Spleen (tissue), 11 donors: ENCODE measurements at regions not wholly inside any gene's neighbourhood (a gene's known extent, or its start where the extent isn't known, plus 50 kb on each side); places are given as distances from the start of the nearest gene placed in this dataset.

Source experiments
- DNase-seq: peaks from one replicate; pipeline ENCODE4 v3.0.0-alpha.2; 2020
- H3K27ac ChIP-seq, 8 donors: fragments of 200-600 bp; sonication (generic) in 7 of 8; 1 replicate in 4 of 8; 2 replicates in 4 of 8; pipeline versions ENCODE4 v1.5.0 to v1.8.0; 2016 to 2021; ENCODE audit warnings: inconsistent platforms in 4 of 8, mild to moderate bottlenecking in 4 of 8, moderate library complexity in 1 of 8
- H3K27me3 ChIP-seq, 7 donors: fragments of 200-600 bp; sonication (generic) in 6 of 7; replicated peaks in 1 of 7; 1 replicate in 4 of 7; 2 replicates in 3 of 7; pipeline versions ENCODE4 v1.5.0 to v1.8.0; 2016 to 2021; ENCODE audit warnings: inconsistent platforms in 3 of 7, mild to moderate bottlenecking in 1 of 7
- H3K36me3 ChIP-seq, 6 donors: fragments of 200-600 bp; sonication (generic) in 5 of 6; 1 replicate in 4 of 6; 2 replicates in 2 of 6; pipeline versions ENCODE4 v1.5.0 to v1.8.0; 2016 to 2021; ENCODE audit warnings: inconsistent platforms in 2 of 6
- H3K4me1 ChIP-seq, 6 donors: fragments of 200-600 bp; sonication (generic) in 5 of 6; 1 replicate in 3 of 6; 2 replicates in 3 of 6; pipeline versions ENCODE4 v1.5.0 to v1.8.0; 2016 to 2021; ENCODE audit warnings: inconsistent platforms in 3 of 6
- H3K4me3 ChIP-seq, 8 donors: fragments of 200-600 bp; sonication (generic) in 7 of 8; 1 replicate in 4 of 8; 2 replicates in 4 of 8; pipeline versions ENCODE4 v1.5.0 to v1.8.0; 2016 to 2021; ENCODE audit warnings: inconsistent platforms in 4 of 8, mild to moderate bottlenecking in 4 of 8, moderate library complexity in 2 of 8
- H3K9me3 ChIP-seq, 8 donors: fragments of 200-600 bp; sonication (generic) in 7 of 8; 1 replicate in 4 of 8; 2 replicates in 4 of 8; pipeline versions ENCODE4 v1.5.0 to v1.8.0; 2016 to 2021; ENCODE audit warnings: inconsistent platforms in 4 of 8
- POLR2A ChIP-seq, 3 donors: fragments of 450-650 bp; IDR thresholded peaks; one replicate each; pipeline ENCODE4 v1.5.1; 2017; ENCODE audit warnings: antibody characterized with exemption in 3 of 3, mild to moderate bottlenecking in 1 of 3
- POLR2AphosphoS5 ChIP-seq, 3 donors: sonication (generic); formaldehyde crosslinking; IDR thresholded peaks; one replicate each; pipeline ENCODE4 v1.5.1; 2017; ENCODE audit warnings: antibody characterized with exemption in 3 of 3
- WGBS, 5 donors: extraction: QIAGEN DNeasy Blood & Tissue Kit in 3 of 5; methylation state at CpG; one replicate each; pipeline versions ENCODE4 v1.1.5 to v1.1.7; 2013 to 2018; 5-methylcytosine and 5-hydroxymethylcytosine counted together
- intact Hi-C: fragments of 100-400 bp; cut with DNase I; formaldehyde crosslinking; loops from one replicate; pipeline ENCODE4 v1.15.0; 2023; ENCODE audit warnings: low total_unique reads
- TF ChIP-seq, protein P1 (sequence below), 11 experiments: fragments of 200-600 bp in 7 of 11; fragments of 450-650 bp in 4 of 11; sonication (generic) in 4 of 11; IDR thresholded peaks in 8 of 11; conservative IDR thresholded peaks in 3 of 11; 1 replicate in 7 of 11; 2 replicates in 4 of 11; pipeline versions ENCODE4 v1.4.0 to v1.8.0; 2016 to 2021; ENCODE audit warnings: antibody characterized with exemption in 11 of 11, inconsistent platforms in 4 of 11, mild to moderate bottlenecking in 1 of 11
- donor health status: healthy with polysubstance abuse.
- donor health status: DM: no; HTN: no; CAD: no; lungs with moderate emphysema.
- donor health status: DM: no; HTN: no; CAD: no.
- donor health status: Bipolar disorder and iron deficiency.
- donor health status: healthy.
- donor health status: DM: no; HTN: no; CAD: no.
- donor health status: DM: yes; HTN: yes; CAD: no.

- Histone ChIP-seq H3K4me1 (no peaks in the 10 kb centered on the region), H3K4me3 (no peak overlapping the region), H3K36me3 (no peaks in the 10 kb centered on the region), H3K9me3 (peaks cover 0 to 5% (median 0%) of the 10 kb centered on the region in 8 donors), H3K27me3 (peaks cover 0 to 4% (median 0%) of the 10 kb centered on the region in 7 donors), H3K27ac (no peak overlapping the region)
- intact Hi-C loops, result no loop called here
- TF ChIP-seq, protein P1, sequence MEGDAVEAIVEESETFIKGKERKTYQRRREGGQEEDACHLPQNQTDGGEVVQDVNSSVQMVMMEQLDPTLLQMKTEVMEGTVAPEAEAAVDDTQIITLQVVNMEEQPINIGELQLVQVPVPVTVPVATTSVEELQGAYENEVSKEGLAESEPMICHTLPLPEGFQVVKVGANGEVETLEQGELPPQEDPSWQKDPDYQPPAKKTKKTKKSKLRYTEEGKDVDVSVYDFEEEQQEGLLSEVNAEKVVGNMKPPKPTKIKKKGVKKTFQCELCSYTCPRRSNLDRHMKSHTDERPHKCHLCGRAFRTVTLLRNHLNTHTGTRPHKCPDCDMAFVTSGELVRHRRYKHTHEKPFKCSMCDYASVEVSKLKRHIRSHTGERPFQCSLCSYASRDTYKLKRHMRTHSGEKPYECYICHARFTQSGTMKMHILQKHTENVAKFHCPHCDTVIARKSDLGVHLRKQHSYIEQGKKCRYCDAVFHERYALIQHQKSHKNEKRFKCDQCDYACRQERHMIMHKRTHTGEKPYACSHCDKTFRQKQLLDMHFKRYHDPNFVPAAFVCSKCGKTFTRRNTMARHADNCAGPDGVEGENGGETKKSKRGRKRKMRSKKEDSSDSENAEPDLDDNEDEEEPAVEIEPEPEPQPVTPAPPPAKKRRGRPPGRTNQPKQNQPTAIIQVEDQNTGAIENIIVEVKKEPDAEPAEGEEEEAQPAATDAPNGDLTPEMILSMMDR (IDR thresholded peaks at IDR 0.05 in 8 of 11, conservative IDR thresholded peaks at IDR 0.05 in 3 of 11), result no peak
- TF ChIP-seq POLR2AphosphoS5 (IDR thresholded peaks at IDR 0.05) (no peak), POLR2A (IDR thresholded peaks at IDR 0.05) (no peak)
- no peak for DNase-seq
- 78 to 97% (median 82%) methylated on average over 5 of the region's 5 CpGs for WGBS, 5 donors
These were observed 54.8 kb upstream of the FBXL17 start for GRCh38 chr5:108436696-108437095.

- no peaks in the 10 kb centered on the region for H3K36me3 ChIP-seq
- TF ChIP-seq, protein P1 (IDR thresholded peaks at IDR 0.05 in 8 of 11, conservative IDR thresholded peaks at IDR 0.05 in 3 of 11), result no peak
- TF ChIP-seq POLR2A (IDR thresholded peaks at IDR 0.05) (no peak), POLR2AphosphoS5 (IDR thresholded peaks at IDR 0.05) (no peak)
- 63 to 95% (median 67%) methylated on average over 3 of the region's 3 CpGs for WGBS, 5 donors
- H3K4me3 ChIP-seq, result no peak overlapping the region
- no peaks in the 10 kb centered on the region for H3K4me1 ChIP-seq
- no peak for DNase-seq
- no peak overlapping the region for H3K27ac ChIP-seq
- H3K9me3 ChIP-seq, result no peaks in the 10 kb centered on the region
- intact Hi-C loops, result no loop called here
- H3K27me3 ChIP-seq, result peaks cover 0 to 10% (median 0%) of the 10 kb centered on the region in 7 donors
These were observed 51.7 kb upstream of the FBXL17 start for GRCh38 chr5:108433600-108433999.

DNA sequence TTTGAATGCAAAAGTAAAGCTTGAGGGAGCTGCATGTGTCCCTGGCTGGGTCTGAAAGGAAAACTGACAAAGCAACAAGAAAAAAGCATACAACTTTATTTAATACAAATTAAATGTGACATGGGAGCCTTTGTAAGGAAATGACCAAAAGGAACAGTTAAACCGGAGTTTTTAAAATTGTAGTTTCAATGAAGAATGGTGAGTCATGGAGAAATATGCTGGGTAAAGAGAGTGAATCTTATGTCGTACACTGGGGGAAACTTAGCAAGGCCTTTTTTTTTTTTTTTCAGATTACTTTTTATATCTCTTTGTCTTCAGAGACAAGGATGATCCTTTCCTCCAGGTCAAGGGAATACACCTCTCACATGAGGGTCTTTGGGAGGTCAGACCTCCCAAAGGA lies 50.1 kb upstream of the FBXL17 start:
- no peaks in the 10 kb centered on the region for H3K4me1 ChIP-seq
- H3K4me3 ChIP-seq, result no peak overlapping the region
- no peak overlapping the region for H3K27ac ChIP-seq
- H3K27me3 ChIP-seq, result peaks cover 0 to 14% (median 0%) of the 10 kb centered on the region in 7 donors
- intact Hi-C loops, result no loop called here
- no peaks in the 10 kb centered on the region for H3K36me3 ChIP-seq
- no peaks in the 10 kb centered on the region for H3K9me3 ChIP-seq
- no peak for DNase-seq
- 68 to 94% (median 83%) methylated on average over 2 of the region's 2 CpGs for WGBS, 5 donors
- TF ChIP-seq, protein P1 (IDR thresholded peaks at IDR 0.05 in 8 of 11, conservative IDR thresholded peaks at IDR 0.05 in 3 of 11), result no peak
- TF ChIP-seq POLR2AphosphoS5 (IDR thresholded peaks at IDR 0.05) (no peak), POLR2A (IDR thresholded peaks at IDR 0.05) (no peak)
